ENCODE measurements at regions not wholly inside any gene's neighbourhood (a gene's known extent, or its start where the extent isn't known, plus 50 kb on each side); places are given as distances from the start of the nearest gene placed in this dataset.

GRCh38 chr10:129030996-129031843, 435.8 kb upstream of the MGMT start:
- H3K36me3 ChIP-seq (ENCODE audit: control insufficient read depth in 2 of 2, insufficient read depth in 2 of 2, low read length in 2 of 2): no peaks in the 10 kb centered on the region
- H3K4me1 ChIP-seq (ENCODE audit: control insufficient read depth, insufficient read depth, low read length): no peaks in the 10 kb centered on the region
- H3K9me3 ChIP-seq (ENCODE audit: control insufficient read depth in 2 of 2, low read length in 2 of 2): peaks cover 0 to 2% of the 10 kb centered on the region in 2 donors
- H3K4me3 ChIP-seq (ENCODE audit: low read length in 2 of 2): no peak overlapping the region
- peaks cover 20 to 31% of the 10 kb centered on the region in 2 donors for H3K27me3 ChIP-seq (ENCODE audit: control insufficient read depth in 1 of 2, insufficient read depth in 2 of 2, low read length in 2 of 2)
- no peak overlapping the region for H3K9ac ChIP-seq (ENCODE audit: low read length in 2 of 2)
- H3K27ac ChIP-seq (ENCODE audit: low read length): no peak overlapping the region

- H3K36me3 ChIP-seq (ENCODE audit: control insufficient read depth in 2 of 2, insufficient read depth in 2 of 2, low read length in 2 of 2): no peaks in the 10 kb centered on the region
- H3K4me1 ChIP-seq (ENCODE audit: control insufficient read depth, insufficient read depth, low read length): no peaks in the 10 kb centered on the region
- peaks cover 0 to 2% of the 10 kb centered on the region in 2 donors for H3K9me3 ChIP-seq (ENCODE audit: control insufficient read depth in 2 of 2, low read length in 2 of 2)
- H3K27me3 ChIP-seq (ENCODE audit: control insufficient read depth in 1 of 2, insufficient read depth in 2 of 2, low read length in 2 of 2): peaks cover 20 to 30% of the 10 kb centered on the region in 2 donors
- H3K4me3 ChIP-seq (ENCODE audit: low read length in 2 of 2): no peak overlapping the region
- H3K9ac ChIP-seq (ENCODE audit: low read length in 2 of 2): no peak overlapping the region
- no peak overlapping the region for H3K27ac ChIP-seq (ENCODE audit: low read length)
Observed at GRCh38 chr10:129031844-129032150, 435.2 kb upstream of the MGMT start.

- Histone ChIP-seq H3K4me3 (ENCODE audit: low read length in 2 of 2) (no peak overlapping the region), H3K9ac (ENCODE audit: low read length in 2 of 2) (no peak overlapping the region), H3K27ac (ENCODE audit: low read length) (no peak overlapping the region), H3K9me3 (ENCODE audit: control insufficient read depth in 2 of 2, low read length in 2 of 2) (peaks cover 0 to 2% of the 10 kb centered on the region in 2 donors), H3K27me3 (ENCODE audit: control insufficient read depth in 1 of 2, insufficient read depth in 2 of 2, low read length in 2 of 2) (peaks cover 24 to 28% of the 10 kb centered on the region in 2 donors), H3K36me3 (ENCODE audit: control insufficient read depth in 2 of 2, insufficient read depth in 2 of 2, low read length in 2 of 2) (no peaks in the 10 kb centered on the region), H3K4me1 (ENCODE audit: control insufficient read depth, insufficient read depth, low read length) (no peaks in the 10 kb centered on the region)
Observed at GRCh38 chr10:129032372-129033313, 434.4 kb upstream of the MGMT start.

- Histone ChIP-seq H3K9me3 (ENCODE audit: control insufficient read depth in 2 of 2, low read length in 2 of 2) (peaks cover 0 to 2% of the 10 kb centered on the region in 2 donors), H3K4me1 (ENCODE audit: control insufficient read depth, insufficient read depth, low read length) (no peaks in the 10 kb centered on the region), H3K4me3 (ENCODE audit: low read length in 2 of 2) (no peak overlapping the region), H3K27me3 (ENCODE audit: control insufficient read depth in 1 of 2, insufficient read depth in 2 of 2, low read length in 2 of 2) (peaks cover 24 to 31% of the 10 kb centered on the region in 2 donors), H3K27ac (ENCODE audit: low read length) (no peak overlapping the region), H3K36me3 (ENCODE audit: control insufficient read depth in 2 of 2, insufficient read depth in 2 of 2, low read length in 2 of 2) (no peaks in the 10 kb centered on the region), H3K9ac (ENCODE audit: low read length in 2 of 2) (no peak overlapping the region)
Observed at GRCh38 chr10:129033340-129033739, 433.7 kb upstream of the MGMT start.

GRCh38 chr10:129033790-129034272, 433.2 kb upstream of the MGMT start:
- H3K27me3 ChIP-seq (ENCODE audit: control insufficient read depth in 1 of 2, insufficient read depth in 2 of 2, low read length in 2 of 2): peaks cover 24 to 32% of the 10 kb centered on the region in 2 donors
- H3K9me3 ChIP-seq (ENCODE audit: control insufficient read depth in 2 of 2, low read length in 2 of 2): peaks cover 0 to 2% of the 10 kb centered on the region in 2 donors

GRCh38 chr10:129035052-129035827, 431.8 kb upstream of the MGMT start:
- no peak overlapping the region for H3K27ac ChIP-seq (ENCODE audit: low read length)
- H3K9me3 ChIP-seq (ENCODE audit: control insufficient read depth in 2 of 2, low read length in 2 of 2): peaks cover 0 to 2% of the 10 kb centered on the region in 2 donors
- H3K36me3 ChIP-seq (ENCODE audit: control insufficient read depth in 2 of 2, insufficient read depth in 2 of 2, low read length in 2 of 2): no peaks in the 10 kb centered on the region
- H3K4me3 ChIP-seq (ENCODE audit: low read length in 2 of 2): no peak overlapping the region
- no peaks in the 10 kb centered on the region for H3K4me1 ChIP-seq (ENCODE audit: control insufficient read depth, insufficient read depth, low read length)
- peaks cover 25 to 32% of the 10 kb centered on the region in 2 donors for H3K27me3 ChIP-seq (ENCODE audit: control insufficient read depth in 1 of 2, insufficient read depth in 2 of 2, low read length in 2 of 2)
- no peak overlapping the region for H3K9ac ChIP-seq (ENCODE audit: low read length in 2 of 2)

More at GRCh38 chr10:129033790-129034272, 433.2 kb upstream of the MGMT start:
- H3K4me3 ChIP-seq (ENCODE audit: low read length in 2 of 2): no peak overlapping the region
- no peaks in the 10 kb centered on the region for H3K4me1 ChIP-seq (ENCODE audit: control insufficient read depth, insufficient read depth, low read length)
- H3K36me3 ChIP-seq (ENCODE audit: control insufficient read depth in 2 of 2, insufficient read depth in 2 of 2, low read length in 2 of 2): no peaks in the 10 kb centered on the region
- H3K27ac ChIP-seq (ENCODE audit: low read length): no peak overlapping the region
- no peak overlapping the region for H3K9ac ChIP-seq (ENCODE audit: low read length in 2 of 2)

DNA sequence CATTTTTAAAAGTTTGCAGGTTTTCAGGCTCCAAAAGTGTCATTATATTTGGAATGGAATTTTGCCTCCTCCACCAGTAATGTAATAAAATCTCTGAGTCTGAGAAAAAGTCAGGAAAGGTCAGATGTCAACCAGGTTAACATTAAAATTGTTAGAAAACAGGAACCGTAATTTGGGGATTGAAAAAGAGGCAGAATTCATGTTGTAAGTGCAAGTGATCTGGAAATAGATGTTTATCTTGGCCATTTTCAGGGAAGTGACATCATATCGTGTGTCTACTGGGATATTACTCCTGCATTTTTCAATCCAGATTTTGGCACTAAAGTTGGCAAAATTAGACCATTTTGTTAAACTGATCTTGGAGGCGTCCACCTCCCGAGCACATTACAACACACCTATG, 428.5 kb upstream of the MGMT start:
- H3K9me3 ChIP-seq (ENCODE audit: control insufficient read depth in 2 of 2, low read length in 2 of 2): peaks cover 0 to 2% of the 10 kb centered on the region in 2 donors
- no peak overlapping the region for H3K4me3 ChIP-seq (ENCODE audit: low read length in 2 of 2)
- no peak overlapping the region for H3K27ac ChIP-seq (ENCODE audit: low read length)
- H3K9ac ChIP-seq (ENCODE audit: low read length in 2 of 2): no peak overlapping the region
- no peaks in the 10 kb centered on the region for H3K4me1 ChIP-seq (ENCODE audit: control insufficient read depth, insufficient read depth, low read length)
- H3K36me3 ChIP-seq (ENCODE audit: control insufficient read depth in 2 of 2, insufficient read depth in 2 of 2, low read length in 2 of 2): no peaks in the 10 kb centered on the region
- peaks cover 14 to 20% of the 10 kb centered on the region in 2 donors for H3K27me3 ChIP-seq (ENCODE audit: control insufficient read depth in 1 of 2, insufficient read depth in 2 of 2, low read length in 2 of 2)

DNA sequence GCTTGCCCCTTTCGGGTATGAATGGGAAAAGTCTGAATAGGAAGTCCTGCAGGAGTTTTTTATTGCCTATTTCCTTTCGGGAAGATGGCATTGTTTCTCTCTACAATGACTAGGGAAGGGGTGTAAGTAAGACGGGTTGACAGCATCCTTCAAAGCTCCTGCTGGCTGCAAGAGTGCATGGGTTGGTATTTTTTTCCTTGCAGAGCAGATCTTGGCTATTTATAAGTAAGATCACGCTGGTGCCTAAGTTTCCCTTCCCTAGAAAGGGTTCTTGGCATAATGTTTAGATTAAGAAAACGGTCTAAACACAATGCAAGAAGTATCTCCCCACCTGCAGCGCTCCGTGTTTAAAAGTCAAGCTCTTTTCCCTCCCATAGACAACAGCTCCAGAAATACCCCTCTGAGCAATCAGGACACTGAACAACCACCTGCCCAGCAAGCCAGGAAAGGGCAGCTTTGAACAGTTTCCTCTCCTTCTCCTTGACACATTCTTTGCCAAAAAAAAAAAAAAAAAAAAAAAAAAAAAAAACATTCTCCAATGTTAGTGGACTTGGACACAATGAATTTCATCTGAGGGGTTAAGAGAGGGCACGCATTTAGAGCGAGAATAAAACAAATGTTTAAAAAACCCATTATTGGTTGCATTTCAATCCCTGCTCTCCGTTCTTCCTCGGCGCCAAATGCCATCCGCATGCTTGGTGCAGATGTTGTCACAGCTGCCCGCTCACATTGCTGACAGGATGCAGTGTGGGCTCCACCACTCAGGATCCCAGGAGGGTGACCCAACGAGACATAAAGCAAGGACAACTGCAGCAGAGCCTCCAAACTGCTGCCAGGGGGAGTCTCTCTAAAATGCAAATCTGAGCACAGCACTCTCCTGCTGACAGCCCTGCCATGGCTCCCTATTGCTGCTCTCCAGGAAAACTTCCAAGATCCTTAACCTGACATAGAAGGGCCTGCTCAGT, 427.4 kb upstream of the MGMT start:
- Histone ChIP-seq H3K4me1 (ENCODE audit: control insufficient read depth, insufficient read depth, low read length) (no peaks in the 10 kb centered on the region), H3K27me3 (ENCODE audit: control insufficient read depth in 1 of 2, insufficient read depth in 2 of 2, low read length in 2 of 2) (peaks cover 12 to 16% of the 10 kb centered on the region in 2 donors), H3K27ac (ENCODE audit: low read length) (no peak overlapping the region)

DNA sequence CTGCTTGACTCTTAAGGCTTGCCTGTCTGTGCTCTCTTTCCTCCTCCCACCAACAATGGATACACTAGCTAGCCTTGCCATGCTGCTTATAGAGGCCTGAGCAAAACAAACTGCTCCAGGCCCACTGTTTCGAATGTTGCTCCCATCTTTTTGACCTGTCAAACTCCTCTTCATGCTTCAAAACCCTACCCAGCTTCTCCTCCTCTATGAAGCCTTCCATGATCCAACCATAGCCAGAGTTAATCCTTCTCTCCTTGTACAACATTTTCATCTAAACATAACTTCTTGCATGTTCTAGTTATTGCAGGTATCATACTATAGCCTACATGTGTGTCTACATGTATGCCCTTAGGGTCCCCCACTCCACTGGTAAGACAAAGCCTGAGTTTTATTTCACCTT, 426.7 kb upstream of the MGMT start:
- H3K27ac ChIP-seq (ENCODE audit: low read length): no peak overlapping the region
- H3K9ac ChIP-seq (ENCODE audit: low read length in 2 of 2): no peak overlapping the region
- peaks cover 12 to 14% of the 10 kb centered on the region in 2 donors for H3K27me3 ChIP-seq (ENCODE audit: control insufficient read depth in 1 of 2, insufficient read depth in 2 of 2, low read length in 2 of 2)
- no peaks in the 10 kb centered on the region for H3K4me1 ChIP-seq (ENCODE audit: control insufficient read depth, insufficient read depth, low read length)
- H3K4me3 ChIP-seq (ENCODE audit: low read length in 2 of 2): no peak overlapping the region
- H3K9me3 ChIP-seq (ENCODE audit: control insufficient read depth in 2 of 2, low read length in 2 of 2): peaks cover 0 to 2% of the 10 kb centered on the region in 2 donors
- no peaks in the 10 kb centered on the region for H3K36me3 ChIP-seq (ENCODE audit: control insufficient read depth in 2 of 2, insufficient read depth in 2 of 2, low read length in 2 of 2)

More for the DNA sequence above, 427.4 kb upstream of the MGMT start:
- Histone ChIP-seq H3K4me3 (ENCODE audit: low read length in 2 of 2) (no peak overlapping the region), H3K9me3 (ENCODE audit: control insufficient read depth in 2 of 2, low read length in 2 of 2) (peaks cover 0 to 2% of the 10 kb centered on the region in 2 donors), H3K36me3 (ENCODE audit: control insufficient read depth in 2 of 2, insufficient read depth in 2 of 2, low read length in 2 of 2) (no peaks in the 10 kb centered on the region), H3K9ac (ENCODE audit: low read length in 2 of 2) (no peak overlapping the region)
